GM12891 (cell line): ENCODE measurements at regions not wholly inside any gene's neighbourhood (a gene's known extent, or its start where the extent isn't known, plus 50 kb on each side); places are given as distances from the start of the nearest gene placed in this dataset.

Source experiments
- PAX5 ChIP-seq: IDR thresholded peaks from 2 replicates; pipeline ENCODE4 v1.6.1; 2011; ENCODE audit warnings: low read length, moderate library complexity, mild to moderate bottlenecking; ENCODE audit not compliant: insufficient read depth, severe bottlenecking
- POLR2A ChIP-seq: IDR thresholded peaks from 2 replicates; pipeline ENCODE4 v1.6.1; 2011; ENCODE audit warnings: low read depth, low read length, control low read depth
- POLR2AphosphoS5 ChIP-seq: IDR thresholded peaks from 2 replicates; pipeline ENCODE4 v1.6.1; 2011; ENCODE audit warnings: low read depth, low read length, control low read depth
- TAF1 ChIP-seq: IDR thresholded peaks from 2 replicates; pipeline ENCODE4 v1.6.1; 2011; ENCODE audit warnings: low read depth, low read length, control low read depth

DNA sequence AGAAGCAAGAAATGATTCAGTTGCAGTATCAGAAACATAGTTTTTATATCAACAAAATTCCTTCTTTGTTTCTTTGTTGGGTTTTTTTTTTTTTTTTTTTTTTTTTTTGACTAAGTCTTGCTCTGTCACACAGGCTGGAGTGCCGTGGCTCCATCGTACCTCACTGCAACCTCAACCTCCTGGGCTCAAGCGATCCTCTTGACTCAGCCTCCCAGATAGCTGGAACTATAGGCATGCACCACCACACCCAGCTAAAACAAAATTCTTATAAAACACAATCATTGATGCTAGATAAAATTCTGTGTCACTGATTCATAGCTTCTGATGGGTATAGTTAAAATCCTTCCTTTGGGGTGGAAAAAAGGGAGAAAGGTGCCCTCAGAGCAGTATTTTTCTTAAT, 110.3 kb upstream of the TNFAIP3 start:
- no peak for TF ChIP-seq POLR2A
- no peak for TF ChIP-seq POLR2AphosphoS5
- no peak for TF ChIP-seq PAX5
- TF ChIP-seq TAF1 = no peak
